ENCODE measurements at regions not wholly inside any gene's neighbourhood (a gene's known extent, or its start where the extent isn't known, plus 50 kb on each side); places are given as distances from the start of the nearest gene placed in this dataset.

DNA sequence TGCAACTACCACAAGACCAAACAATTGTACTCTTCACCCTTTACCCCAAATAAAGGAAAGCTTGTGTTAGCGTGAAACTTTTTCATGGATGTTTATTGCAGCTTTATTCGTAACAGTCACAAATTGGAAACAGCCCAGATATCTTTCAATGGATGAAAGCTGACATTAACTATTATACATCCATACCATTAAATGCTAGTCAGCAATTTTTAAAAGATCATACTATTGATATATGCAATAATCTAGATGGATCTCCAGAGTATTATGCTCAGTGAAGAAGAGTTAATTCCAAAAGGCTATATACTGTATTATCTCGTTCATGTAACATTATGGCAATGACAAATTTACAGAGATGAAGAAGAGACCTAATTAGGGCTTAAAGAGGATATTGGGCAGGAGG is 1491.2 kb upstream of the CDH8 start:
- TF ChIP-seq POLR2AphosphoS5 (IDR thresholded peaks at IDR 0.05; ENCODE audit: borderline replicate concordance, low read depth, low read length) (no peak), EZH2 (IDR thresholded peaks at IDR 0.05) (no peak), FOXP2 (optimal IDR thresholded peaks at IDR 0.05; ENCODE audit: control extremely low read depth, extremely low read length, insufficient read depth) (no peak)

All from SK-N-MC (cell line).